ENCODE measurements at regions not wholly inside any gene's neighbourhood (a gene's known extent, or its start where the extent isn't known, plus 50 kb on each side); places are given as distances from the start of the nearest gene placed in this dataset.

- no peak for TF ChIP-seq EZH2 (IDR thresholded peaks at IDR 0.05; ENCODE audit: low read length, missing control alignments)
- TF ChIP-seq, protein P1, sequence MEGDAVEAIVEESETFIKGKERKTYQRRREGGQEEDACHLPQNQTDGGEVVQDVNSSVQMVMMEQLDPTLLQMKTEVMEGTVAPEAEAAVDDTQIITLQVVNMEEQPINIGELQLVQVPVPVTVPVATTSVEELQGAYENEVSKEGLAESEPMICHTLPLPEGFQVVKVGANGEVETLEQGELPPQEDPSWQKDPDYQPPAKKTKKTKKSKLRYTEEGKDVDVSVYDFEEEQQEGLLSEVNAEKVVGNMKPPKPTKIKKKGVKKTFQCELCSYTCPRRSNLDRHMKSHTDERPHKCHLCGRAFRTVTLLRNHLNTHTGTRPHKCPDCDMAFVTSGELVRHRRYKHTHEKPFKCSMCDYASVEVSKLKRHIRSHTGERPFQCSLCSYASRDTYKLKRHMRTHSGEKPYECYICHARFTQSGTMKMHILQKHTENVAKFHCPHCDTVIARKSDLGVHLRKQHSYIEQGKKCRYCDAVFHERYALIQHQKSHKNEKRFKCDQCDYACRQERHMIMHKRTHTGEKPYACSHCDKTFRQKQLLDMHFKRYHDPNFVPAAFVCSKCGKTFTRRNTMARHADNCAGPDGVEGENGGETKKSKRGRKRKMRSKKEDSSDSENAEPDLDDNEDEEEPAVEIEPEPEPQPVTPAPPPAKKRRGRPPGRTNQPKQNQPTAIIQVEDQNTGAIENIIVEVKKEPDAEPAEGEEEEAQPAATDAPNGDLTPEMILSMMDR (conservative IDR thresholded peaks at IDR 0.05 in 1 of 2, IDR thresholded peaks at IDR 0.05 in 1 of 2; ENCODE audit: low read depth in 1 of 2, low read length in 2 of 2): no peak
Measured at GRCh38 chr10:35769795-35770194, 127.7 kb upstream of the FZD8 start.

Data from fibroblast of lung (primary cell).